OCI-LY7 (cell line): ENCODE measurements at regions not wholly inside any gene's neighbourhood (a gene's known extent, or its start where the extent isn't known, plus 50 kb on each side); places are given as distances from the start of the nearest gene placed in this dataset.

Source experiments
- EZH2phosphoT487 ChIP-seq: fragments of 200-600 bp; sonication (generic); IDR thresholded peaks from 2 replicates; pipeline ENCODE4 v1.6.1; 2018; ENCODE audit warnings: low read depth, borderline replicate concordance, mild to moderate bottlenecking, mixed run types, antibody characterized with exemption, low read length, moderate library complexity, mixed read lengths
- TF ChIP-seq, protein P1 (sequence below): fragments of 200-600 bp; sonication (generic); conservative IDR thresholded peaks from 2 replicates; pipeline ENCODE4 v1.5.1; 2014; ENCODE audit warnings: mild to moderate bottlenecking, antibody characterized with exemption, low read length, moderate library complexity, mixed read lengths

GRCh38 chr4:14289708-14290107, 662.2 kb upstream of the BOD1L1 start:
- TF ChIP-seq, protein P1, sequence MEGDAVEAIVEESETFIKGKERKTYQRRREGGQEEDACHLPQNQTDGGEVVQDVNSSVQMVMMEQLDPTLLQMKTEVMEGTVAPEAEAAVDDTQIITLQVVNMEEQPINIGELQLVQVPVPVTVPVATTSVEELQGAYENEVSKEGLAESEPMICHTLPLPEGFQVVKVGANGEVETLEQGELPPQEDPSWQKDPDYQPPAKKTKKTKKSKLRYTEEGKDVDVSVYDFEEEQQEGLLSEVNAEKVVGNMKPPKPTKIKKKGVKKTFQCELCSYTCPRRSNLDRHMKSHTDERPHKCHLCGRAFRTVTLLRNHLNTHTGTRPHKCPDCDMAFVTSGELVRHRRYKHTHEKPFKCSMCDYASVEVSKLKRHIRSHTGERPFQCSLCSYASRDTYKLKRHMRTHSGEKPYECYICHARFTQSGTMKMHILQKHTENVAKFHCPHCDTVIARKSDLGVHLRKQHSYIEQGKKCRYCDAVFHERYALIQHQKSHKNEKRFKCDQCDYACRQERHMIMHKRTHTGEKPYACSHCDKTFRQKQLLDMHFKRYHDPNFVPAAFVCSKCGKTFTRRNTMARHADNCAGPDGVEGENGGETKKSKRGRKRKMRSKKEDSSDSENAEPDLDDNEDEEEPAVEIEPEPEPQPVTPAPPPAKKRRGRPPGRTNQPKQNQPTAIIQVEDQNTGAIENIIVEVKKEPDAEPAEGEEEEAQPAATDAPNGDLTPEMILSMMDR, result no peak
- TF ChIP-seq EZH2phosphoT487, result no peak
